Renal pelvis (tissue), 1 donor: ENCODE measurements at regions not wholly inside any gene's neighbourhood (a gene's known extent, or its start where the extent isn't known, plus 50 kb on each side); places are given as distances from the start of the nearest gene placed in this dataset.

Experiments
- DNase-seq: peaks from one replicate; pipeline ENCODE4 v3.0.0-alpha.2; 2013

DNA sequence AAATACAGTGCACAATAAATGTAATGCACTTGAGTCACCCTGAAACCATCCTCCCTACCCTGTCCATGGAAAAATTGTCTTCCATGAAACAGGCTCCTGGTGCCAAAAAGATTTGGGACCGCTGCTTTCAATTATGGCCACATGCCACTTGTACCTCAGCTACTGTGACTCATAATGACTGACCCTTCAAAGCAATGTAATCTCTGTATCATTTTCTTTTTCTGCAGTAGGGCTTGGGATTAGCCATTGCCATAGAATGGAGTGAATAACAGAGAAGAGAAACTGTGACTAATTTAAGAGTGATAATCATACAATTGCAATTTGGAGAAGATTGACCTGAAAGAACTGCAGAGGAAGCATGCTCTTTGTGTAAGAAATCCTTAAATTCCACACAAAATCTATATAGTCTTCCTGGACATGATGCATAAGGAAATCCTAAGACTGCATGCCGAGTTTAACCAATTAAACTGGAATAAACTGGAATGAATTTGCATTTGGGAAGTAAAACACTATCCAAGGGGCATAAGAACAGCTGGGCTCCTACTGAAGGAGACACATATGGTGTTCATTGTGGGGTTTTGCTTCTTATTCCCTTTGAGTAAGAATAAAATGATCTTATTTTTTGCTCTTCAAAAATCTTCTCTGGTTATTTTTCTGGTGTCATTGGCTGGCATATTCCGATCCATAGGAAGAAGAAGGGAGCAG lies 59.5 kb upstream of the SLC7A1 start:
- no peak for DNase-seq

DNA sequence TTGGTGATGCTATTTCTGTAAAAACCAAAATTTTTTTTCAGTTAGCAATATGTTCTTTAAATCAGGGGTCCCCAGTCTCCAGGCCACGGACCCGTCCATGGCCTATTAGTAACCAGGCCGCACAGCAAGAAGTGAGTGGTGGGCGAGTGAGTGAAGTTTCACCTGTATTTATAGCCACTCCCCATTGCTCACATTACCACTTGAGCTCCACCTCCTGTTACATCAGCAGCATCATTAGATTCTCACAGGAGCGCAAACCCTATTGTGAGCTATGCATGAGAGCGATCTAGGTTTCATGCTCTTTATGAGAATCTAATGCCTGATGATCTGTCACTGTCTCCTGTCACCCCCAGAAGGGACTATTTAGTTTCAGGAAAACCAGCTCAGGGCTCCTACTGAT lies 58.9 kb upstream of the SLC7A1 start:
- no peak for DNase-seq

- no peak for DNase-seq
Observed at GRCh38 chr13:29648760-29649159, 53.3 kb upstream of the SLC7A1 start.
